Tibial artery (tissue), 4 donors: ENCODE measurements at regions not wholly inside any gene's neighbourhood (a gene's known extent, or its start where the extent isn't known, plus 50 kb on each side); places are given as distances from the start of the nearest gene placed in this dataset.

Experiments
- DNase-seq, 2 donors: peaks; one replicate each; pipeline ENCODE4 v3.0.0-alpha.2; 2019
- H3K27ac ChIP-seq, 2 donors: fragments of 200-600 bp; sonication (generic) in 1 of 2; 1 replicate in 1 of 2; 2 replicates in 1 of 2; pipeline ENCODE4 v1.5.1; 2018 to 2019; ENCODE audit warnings: mild to moderate bottlenecking in 1 of 2
- H3K27me3 ChIP-seq, 2 donors: fragments of 200-600 bp; sonication (generic) in 1 of 2; one replicate each; pipeline versions ENCODE4 v1.5.1 to v1.6.0; 2016 to 2019
- H3K36me3 ChIP-seq, 3 donors: fragments of 200-600 bp; sonication (generic) in 2 of 3; one replicate each; pipeline ENCODE4 v1.5.1; 2016 to 2019; ENCODE audit warnings: mild to moderate bottlenecking in 2 of 3
- H3K4me1 ChIP-seq, 4 donors: fragments of 200-600 bp; sonication (generic) in 2 of 4; 1 replicate in 3 of 4; 2 replicates in 1 of 4; pipeline ENCODE4 v1.5.1; 2016 to 2019
- H3K4me3 ChIP-seq, 2 donors: fragments of 200-600 bp; sonication (generic) in 1 of 2; 1 replicate in 1 of 2; 2 replicates in 1 of 2; pipeline ENCODE4 v1.5.1; 2018 to 2019; ENCODE audit warnings: mild to moderate bottlenecking in 2 of 2
- H3K9me3 ChIP-seq, 3 donors: fragments of 200-600 bp; sonication (generic) in 1 of 3; one replicate each; pipeline ENCODE4 v1.5.1; 2016 to 2019
- CTCF ChIP-seq, 2 experiments: fragments of 200-600 bp in 1 of 2; fragments of 450-650 bp in 1 of 2; IDR thresholded peaks; one replicate each; pipeline ENCODE4 v1.5.1; 2017 to 2019; ENCODE audit warnings: antibody characterized with exemption in 2 of 2, mild to moderate bottlenecking in 1 of 2, moderate library complexity in 1 of 2
- intact Hi-C: fragments of 100-400 bp; cut with DNase I; formaldehyde crosslinking; loops from one replicate; pipeline ENCODE4 v1.15.0; 2023; ENCODE audit warnings: low total_unique reads

DNA sequence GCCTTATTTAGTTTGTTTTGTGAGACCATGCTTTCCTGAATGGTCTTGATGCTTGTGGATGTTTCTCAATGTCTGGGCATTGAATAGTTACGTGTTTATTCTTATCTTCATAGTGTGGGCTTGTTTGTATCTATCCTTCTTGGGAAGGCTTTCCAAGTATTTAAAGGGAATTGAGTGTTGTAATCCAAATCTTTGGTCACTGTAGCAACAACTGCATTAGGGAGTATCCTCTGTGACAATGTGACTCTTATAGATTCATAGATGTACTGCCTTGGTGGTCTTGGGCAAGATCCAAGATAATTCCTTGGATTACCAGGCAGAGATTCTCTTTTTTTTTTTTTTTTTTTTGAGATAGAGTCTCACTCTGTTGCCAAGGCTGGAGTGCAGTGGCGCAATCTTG is 598.4 kb downstream of the CBLN4 start:
- no peak for DNase-seq
- H3K36me3 ChIP-seq = no peaks in the 10 kb centered on the region
- no peak for TF ChIP-seq CTCF (IDR thresholded peaks at IDR 0.05)
- H3K4me3 ChIP-seq = no peak overlapping the region
- H3K27ac ChIP-seq = no peak overlapping the region
- no peaks in the 10 kb centered on the region for H3K4me1 ChIP-seq
- no peaks in the 10 kb centered on the region for H3K9me3 ChIP-seq
- no peaks in the 10 kb centered on the region for H3K27me3 ChIP-seq
- intact Hi-C loops = no loop called here

- H3K4me3 ChIP-seq = no peak overlapping the region
- H3K36me3 ChIP-seq = no peaks in the 10 kb centered on the region
- no peak for DNase-seq
- H3K9me3 ChIP-seq = no peaks in the 10 kb centered on the region
- intact Hi-C loops = no loop called here
- no peak overlapping the region for H3K27ac ChIP-seq
- H3K27me3 ChIP-seq = no peaks in the 10 kb centered on the region
- no peaks in the 10 kb centered on the region for H3K4me1 ChIP-seq
- TF ChIP-seq CTCF (IDR thresholded peaks at IDR 0.05) = no peak
These were observed 610.7 kb downstream of the CBLN4 start for GRCh38 chr20:55394592-55394991.

- Histone ChIP-seq H3K27me3 (no peaks in the 10 kb centered on the region), H3K36me3 (no peaks in the 10 kb centered on the region), H3K4me1 (no peaks in the 10 kb centered on the region), H3K27ac (no peak overlapping the region), H3K9me3 (no peaks in the 10 kb centered on the region), H3K4me3 (no peak overlapping the region)
- DNase-seq = no peak
- TF ChIP-seq CTCF (IDR thresholded peaks at IDR 0.05) = no peak
- intact Hi-C loops = no loop called here
These were observed 614.5 kb downstream of the CBLN4 start for GRCh38 chr20:55390791-55391190.

DNA sequence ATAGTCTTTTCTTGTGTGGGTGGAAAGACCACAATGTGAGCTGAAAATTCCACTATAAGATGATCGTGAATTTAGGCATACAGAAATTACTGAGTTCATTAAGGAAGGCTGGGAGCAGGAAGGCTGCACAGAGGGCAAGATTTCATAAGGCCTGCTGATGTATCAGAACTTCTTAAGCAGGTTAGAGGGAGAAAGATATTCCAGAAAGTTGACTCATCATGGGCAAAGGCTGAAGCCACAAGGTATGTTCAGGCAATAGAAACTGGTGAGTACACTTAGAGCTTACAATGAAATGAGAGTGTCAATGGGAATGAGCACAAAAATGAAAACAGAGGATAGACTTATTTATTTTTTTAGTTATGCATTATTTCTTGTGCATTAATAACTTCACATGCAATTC is 618.6 kb downstream of the CBLN4 start:
- Histone ChIP-seq H3K4me3 (no peak overlapping the region), H3K4me1 (no peaks in the 10 kb centered on the region), H3K9me3 (no peaks in the 10 kb centered on the region), H3K36me3 (no peaks in the 10 kb centered on the region), H3K27me3 (no peaks in the 10 kb centered on the region), H3K27ac (no peak overlapping the region)
- intact Hi-C loops = no loop called here
- no peak for DNase-seq
- no peak for TF ChIP-seq CTCF (IDR thresholded peaks at IDR 0.05)

DNA sequence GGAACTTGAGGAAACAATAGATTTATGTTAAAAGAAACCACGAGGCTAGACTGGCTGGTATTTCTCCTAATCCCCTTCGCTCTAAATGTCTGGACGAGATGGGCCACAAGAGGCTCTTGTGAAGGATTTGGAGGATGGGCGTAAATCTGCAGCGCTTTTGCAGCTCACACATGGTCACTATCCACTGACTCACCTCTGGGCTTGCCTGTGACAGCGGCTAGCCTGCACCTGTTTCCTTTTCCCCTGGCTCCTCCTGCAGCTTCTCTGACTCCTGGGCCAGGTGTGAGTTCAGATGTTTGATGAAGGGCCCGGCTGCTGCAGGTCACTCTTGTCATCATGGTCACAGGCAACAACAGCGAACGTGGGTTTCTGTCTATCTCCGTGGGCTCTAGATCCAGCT is 629.4 kb downstream of the CBLN4 start:
- TF ChIP-seq CTCF (IDR thresholded peaks at IDR 0.05) = no peak
- peak in 1 of 2 donors; percentile 17 for DNase-seq
- no peaks in the 10 kb centered on the region for H3K27me3 ChIP-seq

DNA sequence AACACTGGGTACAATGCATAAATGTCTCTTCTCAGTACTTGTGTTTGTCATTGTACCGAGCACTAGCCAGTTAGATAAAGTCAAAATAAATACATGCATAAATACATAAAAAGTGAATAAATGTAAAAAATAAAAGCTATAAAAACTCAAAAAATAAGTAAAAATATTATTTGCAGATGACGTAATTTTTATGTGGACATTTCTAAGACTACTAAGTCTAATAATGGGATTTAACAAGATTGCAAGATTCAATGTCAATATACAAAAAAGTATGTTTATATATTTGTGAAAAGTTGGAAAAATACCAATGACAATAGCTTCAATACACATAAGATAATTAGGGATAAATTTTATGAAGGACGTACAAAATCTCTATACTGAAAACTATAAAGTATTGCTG is 639.6 kb downstream of the CBLN4 start:
- DNase-seq = no peak
- no peak overlapping the region for H3K27ac ChIP-seq
- no peaks in the 10 kb centered on the region for H3K27me3 ChIP-seq
- H3K36me3 ChIP-seq = no peaks in the 10 kb centered on the region
- TF ChIP-seq CTCF (IDR thresholded peaks at IDR 0.05) = no peak
- intact Hi-C loops = no loop called here
- H3K4me1 ChIP-seq = no peaks in the 10 kb centered on the region
- no peaks in the 10 kb centered on the region for H3K9me3 ChIP-seq
- no peak overlapping the region for H3K4me3 ChIP-seq

More for the DNA sequence above, 629.4 kb downstream of the CBLN4 start:
- H3K4me3 ChIP-seq = no peak overlapping the region
- intact Hi-C loops = no loop called here
- H3K36me3 ChIP-seq = no peaks in the 10 kb centered on the region
- H3K4me1 ChIP-seq = no peaks in the 10 kb centered on the region
- no peak overlapping the region for H3K27ac ChIP-seq
- no peaks in the 10 kb centered on the region for H3K9me3 ChIP-seq
